AG04449 (cell line): ENCODE measurements at regions not wholly inside any gene's neighbourhood (a gene's known extent, or its start where the extent isn't known, plus 50 kb on each side); places are given as distances from the start of the nearest gene placed in this dataset.

ENCODE experiments used
- CTCF ChIA-PET: fragments of 350-600 bp; formaldehyde crosslinking; extraction: SDS; loops from one replicate; lab custom pipeline; 2021; ENCODE audit warnings: antibody characterized with exemption; lab: Yijun Ruan, JAX
- POLR2A ChIA-PET: fragments of 400-600, 350-600 bp; formaldehyde crosslinking; extraction: SDS; loops from one replicate; lab custom pipeline; 2020; ENCODE audit warnings: antibody characterized with exemption, inconsistent platforms; lab: Yijun Ruan, JAX
- DNase-seq: peaks from one replicate; pipeline ENCODE4 v3.0.0-alpha.2; 2010; ENCODE audit warnings: low read depth, low spot score
- H3K4me3 ChIP-seq: 2 replicates; pipeline ENCODE4 v1.5.1; 2011; ENCODE audit warnings: low read depth, mild to moderate bottlenecking, control low read depth, low read length
- CTCF ChIP-seq: IDR thresholded peaks from one replicate; pipeline ENCODE4 v1.5.1; 2011; ENCODE audit warnings: mild to moderate bottlenecking, moderate library complexity, low read length, control low read depth, inconsistent platforms; ENCODE audit not compliant: insufficient read depth; ENCODE audit errors: missing control alignments

- no peak overlapping the region for H3K4me3 ChIP-seq
- POLR2A ChIA-PET, result no interaction called here
- CTCF ChIA-PET, result no interaction called here
- TF ChIP-seq CTCF, result no peak
- DNase-seq, result no peak
Observed at GRCh38 chr15:95864467-95864886, 466.0 kb upstream of the NR2F2 start.

GRCh38 chr15:95865330-95865739 is 465.2 kb upstream of the NR2F2 start:
- ChIA-PET POLR2A (no interaction called here), CTCF (no interaction called here)
- TF ChIP-seq CTCF, result no peak
- H3K4me3 ChIP-seq, result no peak overlapping the region
- no peak for DNase-seq

- ChIA-PET CTCF (no interaction called here), POLR2A (no interaction called here)
- no peak for TF ChIP-seq CTCF
- H3K4me3 ChIP-seq, result no peak overlapping the region
- DNase-seq, result no peak
Observed at GRCh38 chr15:95866711-95867440, 463.6 kb upstream of the NR2F2 start.

- no peak overlapping the region for H3K4me3 ChIP-seq
- ChIA-PET POLR2A (no interaction called here), CTCF (no interaction called here)
- no peak for TF ChIP-seq CTCF
- no peak for DNase-seq
Observed at GRCh38 chr15:95868450-95868849, 462.1 kb upstream of the NR2F2 start.

- DNase-seq, result no peak
- no peak overlapping the region for H3K4me3 ChIP-seq
- ChIA-PET CTCF (no interaction called here), POLR2A (no interaction called here)
- TF ChIP-seq CTCF, result no peak
Observed at GRCh38 chr15:95868970-95869369, 461.5 kb upstream of the NR2F2 start.

- ChIA-PET POLR2A (no interaction called here), CTCF (no interaction called here)
- no peak overlapping the region for H3K4me3 ChIP-seq
- TF ChIP-seq CTCF, result no peak
- DNase-seq, result no peak
Observed at GRCh38 chr15:95869920-95870319, 460.6 kb upstream of the NR2F2 start.
